NCI-H187 treated with DMSO at 0.1 percent for 48 hours (cell line): ENCODE measurements at regions not wholly inside any gene's neighbourhood (a gene's known extent, or its start where the extent isn't known, plus 50 kb on each side); places are given as distances from the start of the nearest gene placed in this dataset.
"Not testable (repeated sequence)": the region's sequence is repeated elsewhere in the genome, so short reads cannot be mapped to it uniquely, and the experiment has no call there.

ENCODE experiments used
- DNase-seq: peaks from one replicate; lab custom pipeline; 2025; lab: John Stamatoyannopoulos, UW

GRCh38 chr9:85487872-85488271, 253.9 kb downstream of the AGTPBP1 start:
- no peak for DNase-seq

DNA sequence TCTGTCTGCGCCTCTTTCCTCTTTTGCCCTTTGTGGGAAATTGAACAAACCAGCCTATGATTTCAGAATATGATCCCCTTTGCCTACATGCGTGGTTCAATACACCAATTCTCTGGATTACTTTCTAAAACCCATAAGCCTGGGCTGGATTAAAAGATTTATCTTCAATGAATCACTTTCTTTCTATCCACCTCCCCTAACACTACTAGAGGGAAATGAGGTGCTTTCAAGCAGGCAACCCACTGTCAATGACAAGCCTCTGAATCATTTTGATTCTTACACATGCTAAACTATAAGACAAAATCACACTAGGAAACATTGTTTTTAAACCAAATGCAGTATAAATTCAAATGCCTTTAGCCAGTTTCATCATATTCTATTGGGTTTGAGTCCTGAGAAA, 257.5 kb downstream of the AGTPBP1 start:
- DNase-seq, result no peak

- DNase-seq, result no peak
These were observed 258.5 kb downstream of the AGTPBP1 start for GRCh38 chr9:85483208-85483607.

DNA sequence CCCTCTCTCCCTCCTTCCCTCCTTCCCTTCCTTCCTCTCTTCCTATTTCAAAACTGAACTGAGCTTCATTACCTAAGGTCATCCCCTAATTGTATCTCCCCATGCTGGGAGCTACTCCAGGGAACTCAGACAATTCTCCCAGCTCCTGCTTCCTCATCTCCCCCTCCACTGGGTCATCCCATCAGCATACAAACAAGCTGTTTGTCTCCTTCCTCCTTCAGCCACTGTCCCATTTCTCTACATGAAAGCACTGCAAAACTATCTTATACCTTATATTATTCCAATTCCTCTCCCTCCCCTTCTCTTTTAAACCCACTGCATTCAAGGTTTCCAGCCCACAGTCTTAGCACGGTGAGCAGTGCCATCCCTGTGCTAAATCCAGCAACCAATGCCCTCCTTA, 262.4 kb downstream of the AGTPBP1 start:
- DNase-seq, result no peak

- no peak for DNase-seq
These were observed 262.9 kb downstream of the AGTPBP1 start for GRCh38 chr9:85478847-85479246.

GRCh38 chr9:85474896-85475295, 266.9 kb downstream of the AGTPBP1 start:
- DNase-seq, result not testable (repeated sequence)

DNA sequence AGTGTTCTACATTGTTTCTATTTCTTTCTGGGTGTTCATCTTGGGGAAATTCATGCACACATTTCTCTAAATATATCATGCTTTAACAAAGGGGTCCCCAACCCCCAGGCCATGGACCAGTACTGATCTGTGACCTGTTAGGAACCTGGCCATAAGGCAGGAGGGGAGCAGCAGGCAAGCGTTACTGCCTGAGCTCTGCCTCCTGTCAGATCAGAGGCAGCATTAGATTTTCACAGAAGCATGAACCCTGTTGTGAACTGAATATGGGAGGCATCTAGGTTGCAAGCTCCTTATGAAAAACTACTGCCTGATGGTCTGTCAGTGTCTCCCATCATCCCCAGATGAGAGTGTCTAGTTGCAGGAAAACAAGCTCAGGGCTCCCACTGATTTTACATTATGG, 270.0 kb downstream of the AGTPBP1 start:
- DNase-seq, result no peak

GRCh38 chr9:85469041-85469440, 272.7 kb downstream of the AGTPBP1 start:
- DNase-seq, result no peak

- no peak for DNase-seq
These were observed 274.9 kb downstream of the AGTPBP1 start for GRCh38 chr9:85466834-85467233.

GRCh38 chr9:85458114-85458864, 283.5 kb downstream of the AGTPBP1 start:
- not testable (repeated sequence) for DNase-seq

GRCh38 chr9:85453850-85454249, 287.9 kb downstream of the AGTPBP1 start:
- DNase-seq, result no peak

DNA sequence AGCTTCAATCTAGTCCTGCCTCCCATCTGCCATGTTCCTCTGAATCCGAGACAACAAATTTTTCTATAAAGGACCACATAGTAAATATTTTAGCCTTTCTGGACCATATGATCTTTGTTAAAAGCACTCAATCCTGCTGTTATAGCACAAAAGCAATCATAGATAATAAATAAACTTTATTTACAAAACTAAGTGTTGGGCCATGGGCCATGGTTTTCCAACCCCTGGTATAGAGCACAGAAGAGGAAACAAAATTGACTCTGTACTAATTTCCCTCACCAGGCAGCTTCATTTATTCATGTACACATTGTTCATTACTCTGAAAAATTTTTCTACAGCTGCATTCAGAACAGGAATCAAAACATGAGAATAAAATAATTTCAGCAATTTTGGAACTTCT, 288.9 kb downstream of the AGTPBP1 start:
- no peak for DNase-seq

DNA sequence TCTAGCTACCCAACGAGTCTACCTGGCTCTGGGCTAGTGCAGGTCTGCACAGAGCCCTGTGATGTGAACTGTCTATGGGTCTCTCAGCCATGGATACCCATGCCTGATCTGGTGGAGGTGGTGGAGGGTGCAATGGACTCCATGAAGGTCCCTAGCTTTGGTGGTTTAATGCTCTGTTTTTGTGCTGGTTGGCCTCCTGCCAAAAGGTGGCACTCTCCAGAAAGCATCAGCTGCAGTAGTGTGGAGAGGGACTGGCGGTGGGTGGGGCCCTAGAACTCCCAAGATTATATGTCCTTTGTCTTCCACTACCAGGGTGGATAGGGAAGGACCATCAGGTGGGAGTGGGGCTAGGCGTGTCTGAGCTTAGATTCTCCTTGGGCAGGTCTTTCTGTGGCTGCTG, 290.1 kb downstream of the AGTPBP1 start:
- no peak for DNase-seq

DNA sequence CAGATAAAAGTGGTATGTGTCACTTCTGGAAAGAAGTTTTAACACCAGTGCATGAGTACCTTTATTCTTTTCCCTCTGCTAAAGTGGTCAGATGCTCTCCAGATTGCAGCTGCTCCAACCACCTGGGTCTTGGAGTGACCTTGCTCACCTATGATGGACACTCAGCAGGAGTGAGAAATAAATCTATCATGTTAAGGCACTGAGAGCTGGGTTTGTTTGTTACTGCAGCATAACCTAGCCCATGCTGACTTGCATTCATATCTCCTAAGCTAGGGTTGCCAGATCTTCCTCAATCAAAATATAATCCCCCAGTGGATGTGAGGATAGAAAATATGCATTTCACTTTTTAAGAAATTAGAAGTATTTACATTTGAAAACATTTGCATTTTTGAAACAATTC, 295.9 kb downstream of the AGTPBP1 start:
- no peak for DNase-seq

- DNase-seq, result no peak
These were observed 297.5 kb downstream of the AGTPBP1 start for GRCh38 chr9:85444243-85444642.

DNA sequence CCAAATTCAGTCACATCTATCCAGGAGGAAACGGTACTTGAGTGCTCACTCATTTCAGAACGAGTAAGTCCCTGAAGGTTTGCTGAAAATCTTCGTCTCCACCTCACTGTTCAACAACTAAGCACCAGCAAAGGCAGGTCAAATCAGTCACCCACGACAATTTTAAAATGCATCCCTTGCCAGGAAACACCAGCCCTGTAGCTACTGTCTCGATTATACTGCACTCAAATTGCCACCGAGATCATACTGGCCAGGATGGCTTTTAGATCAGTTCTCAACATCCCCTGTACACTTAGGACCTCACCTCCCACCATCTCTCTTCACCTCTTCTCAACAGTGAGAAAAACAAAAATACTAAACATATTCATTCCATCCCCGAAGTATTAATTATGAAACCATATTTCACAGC, 298.6 kb downstream of the AGTPBP1 start:
- DNase-seq, result no peak

DNA sequence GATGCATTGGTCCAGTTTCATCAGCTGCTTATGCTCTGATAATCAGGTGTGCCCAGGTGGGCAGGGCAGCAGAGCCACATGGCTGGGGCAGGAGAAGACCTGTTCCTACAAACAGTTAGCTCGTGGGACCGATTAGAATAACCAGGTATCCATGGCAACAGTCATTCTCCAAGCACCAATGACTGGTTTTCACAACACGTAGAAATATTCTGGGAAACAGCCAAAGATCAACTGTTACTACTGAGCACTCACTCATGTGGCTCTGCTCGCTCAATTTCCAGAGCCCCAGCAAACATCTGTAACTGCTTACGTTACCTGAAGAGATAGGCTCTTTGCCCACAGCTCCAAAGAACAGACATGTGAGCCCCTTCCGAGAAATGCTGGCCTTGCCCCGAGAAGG, 302.0 kb downstream of the AGTPBP1 start:
- no peak for DNase-seq

DNA sequence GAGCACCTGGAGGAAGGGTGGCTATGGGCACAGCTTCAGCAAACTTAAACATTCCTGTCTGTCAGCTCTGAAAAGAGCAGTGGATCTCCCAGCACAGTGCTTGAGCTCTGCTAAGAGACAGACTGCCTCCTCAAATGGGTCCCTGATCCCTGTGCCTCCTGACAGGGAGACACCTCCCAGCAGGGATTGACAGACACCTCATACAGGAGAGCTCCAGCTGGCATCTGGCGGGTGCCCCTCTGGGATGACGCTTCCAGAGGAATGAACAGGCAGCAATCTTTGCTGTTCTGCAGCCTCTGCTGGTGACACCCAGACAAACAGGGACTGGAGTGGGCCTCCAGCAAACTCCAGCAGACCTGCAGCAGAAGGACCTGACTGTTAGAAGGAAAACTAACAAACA, 307.8 kb downstream of the AGTPBP1 start:
- not testable (repeated sequence) for DNase-seq

- not testable (repeated sequence) for DNase-seq
These were observed 308.2 kb downstream of the AGTPBP1 start for GRCh38 chr9:85433551-85433950.

DNA sequence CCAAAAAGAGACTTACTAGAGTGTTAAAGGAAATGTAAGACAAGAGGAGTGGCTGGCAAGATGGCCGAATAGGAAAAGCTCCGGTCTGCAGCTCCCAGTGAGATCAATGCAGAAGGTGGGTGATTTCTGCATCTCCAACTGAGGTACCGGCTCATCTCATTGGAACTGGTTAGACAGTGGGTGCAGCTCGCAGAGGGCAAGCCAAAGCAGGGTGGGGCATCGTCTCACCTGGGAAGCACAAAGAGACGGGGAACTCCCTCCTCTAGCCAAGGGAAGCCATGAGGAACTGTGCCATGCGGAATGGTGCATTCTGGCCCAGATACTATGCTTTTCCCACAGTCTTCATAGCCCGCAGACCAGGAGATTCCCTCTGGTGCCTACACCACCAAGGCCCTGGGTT, 308.7 kb downstream of the AGTPBP1 start:
- DNase-seq, result no peak

GRCh38 chr9:85432599-85432998, 309.2 kb downstream of the AGTPBP1 start:
- no peak for DNase-seq

GRCh38 chr9:85431339-85432102, 310.2 kb downstream of the AGTPBP1 start:
- no peak for DNase-seq

DNA sequence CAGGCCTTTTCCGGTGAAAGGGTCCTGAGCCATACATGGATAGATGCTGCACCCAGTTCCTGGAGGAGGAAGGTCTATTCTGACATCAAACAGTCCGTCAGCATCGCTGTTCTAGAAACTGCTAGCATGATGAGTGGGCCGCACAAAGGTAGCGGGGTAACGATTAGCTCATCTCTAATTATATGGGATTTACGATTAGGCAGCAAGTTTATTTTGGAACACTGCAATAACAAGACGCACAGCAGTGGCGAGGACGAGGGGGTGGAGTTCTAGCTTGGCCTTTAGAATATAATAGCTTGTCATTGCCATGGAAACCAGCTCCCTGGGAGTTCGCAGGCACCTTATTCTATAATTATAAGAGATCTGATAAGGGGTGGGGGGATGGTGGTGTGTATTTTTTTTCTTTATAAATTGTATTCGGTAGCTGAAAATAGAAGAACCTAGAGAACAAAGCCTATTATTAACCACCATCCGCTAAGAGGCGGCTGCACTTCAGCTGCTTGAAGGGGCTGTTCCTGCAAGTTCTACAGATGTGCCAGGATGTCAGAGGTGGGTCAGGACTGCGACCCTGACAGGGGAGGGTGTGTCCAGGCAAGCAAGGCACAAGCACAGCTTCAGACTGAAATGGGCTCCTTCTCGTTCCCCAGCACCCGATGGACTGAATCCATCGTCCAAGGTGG, 311.0 kb downstream of the AGTPBP1 start:
- DNase-seq, result no peak
